CD4-positive, alpha-beta T cell treated with Interleukin-4 for 1 hour (primary cell): ENCODE measurements at regions not wholly inside any gene's neighbourhood (a gene's known extent, or its start where the extent isn't known, plus 50 kb on each side); places are given as distances from the start of the nearest gene placed in this dataset.
"Not testable (repeated sequence)": the region's sequence is repeated elsewhere in the genome, so short reads cannot be mapped to it uniquely, and the experiment has no call there.

Source experiments
- DNase-seq, 2 donors: peaks; one replicate each; pipeline ENCODE4 v3.0.0-alpha.2; 2020 to 2022

GRCh38 chr10:124324451-124324850 lies 94.3 kb downstream of the OAT start:
- DNase-seq: no peak

DNA sequence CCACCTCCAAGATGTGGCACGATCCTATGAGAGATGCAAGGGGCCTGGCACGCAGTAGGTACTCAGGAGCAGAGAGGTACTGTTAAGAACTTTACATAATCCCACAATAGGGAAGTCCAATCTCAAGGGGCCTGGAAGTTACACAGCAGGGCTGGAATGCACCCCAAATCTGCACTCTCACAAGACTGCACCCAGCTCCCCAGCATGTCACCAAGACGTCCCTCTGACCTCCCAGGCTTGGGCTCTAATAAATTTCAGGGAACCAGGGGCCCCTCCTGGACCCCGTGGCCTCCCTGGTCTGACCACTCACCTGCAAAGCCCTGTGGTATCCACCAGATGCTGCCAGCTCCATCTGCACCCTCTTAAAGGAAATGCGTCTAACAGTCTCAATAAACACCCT lies 94.9 kb downstream of the OAT start:
- no peak for DNase-seq

DNA sequence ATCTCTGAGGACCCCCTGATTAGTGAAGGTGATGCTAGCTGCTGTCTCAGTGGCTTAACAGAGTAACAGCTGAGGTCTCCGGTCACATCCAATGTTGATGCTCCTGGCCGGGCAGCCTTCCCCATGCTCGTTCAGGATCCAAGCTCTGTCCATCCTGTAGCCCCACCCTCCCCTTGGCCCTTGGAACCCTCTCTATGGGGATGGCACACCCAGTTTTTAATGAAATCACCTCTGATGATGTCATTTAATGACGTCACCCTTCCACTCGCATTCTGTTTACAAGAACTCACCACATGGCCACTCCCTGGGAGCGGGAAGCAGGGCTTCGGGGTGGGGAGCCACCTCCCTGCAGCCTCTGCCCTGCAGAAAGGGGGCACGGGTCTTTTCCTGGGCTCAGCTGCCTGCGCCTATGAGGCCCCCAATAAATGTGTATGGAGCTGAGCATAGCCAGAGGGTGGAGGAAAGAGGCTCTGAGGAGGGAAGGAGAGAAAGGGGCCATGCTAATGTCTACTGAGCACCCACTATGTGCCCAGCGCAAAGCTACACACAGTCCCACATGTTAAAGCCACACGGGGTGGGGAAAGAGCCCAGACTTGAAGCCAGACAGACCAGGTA lies 95.5 kb downstream of the OAT start:
- DNase-seq: no peak

GRCh38 chr10:124322191-124322980 lies 96.3 kb downstream of the OAT start:
- DNase-seq: no peak

- DNase-seq: no peak
These were observed 97.2 kb downstream of the OAT start for GRCh38 chr10:124321433-124322089.

DNA sequence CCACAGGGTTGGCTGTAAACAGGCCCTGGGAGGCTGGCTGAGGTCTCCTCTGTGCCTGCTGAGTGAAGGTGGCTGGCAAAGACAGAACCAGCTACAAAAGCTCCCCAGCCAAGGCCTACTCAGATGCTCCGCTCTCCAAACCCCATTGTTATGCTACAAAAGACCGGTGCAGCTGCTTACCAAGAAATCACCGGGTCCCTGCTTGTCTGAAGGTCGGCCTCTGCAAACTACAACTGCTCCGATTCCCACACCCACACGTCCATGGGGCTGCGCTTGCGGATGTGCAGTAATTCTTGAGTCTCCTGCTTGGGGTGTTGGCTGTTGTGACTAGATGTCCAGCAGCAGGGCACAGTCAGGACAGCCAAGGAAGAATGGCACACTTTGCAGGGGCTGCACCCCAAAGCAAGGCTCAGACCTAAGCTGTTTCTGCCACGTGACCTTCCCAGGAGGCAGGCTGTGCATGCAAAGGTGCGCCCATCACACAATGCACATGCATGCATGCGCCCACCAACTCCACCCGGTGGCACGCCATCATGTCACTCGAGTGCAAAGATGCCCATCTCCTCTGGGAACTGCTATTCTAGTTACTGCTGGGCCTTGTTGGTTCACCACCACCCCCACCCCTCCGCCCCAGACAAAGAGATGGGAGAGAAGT lies 97.8 kb downstream of the OAT start:
- no peak for DNase-seq

- DNase-seq: no peak
These were observed 98.8 kb downstream of the OAT start for GRCh38 chr10:124319926-124320391.

- DNase-seq: not testable (repeated sequence)
These were observed 99.2 kb downstream of the OAT start for GRCh38 chr10:124319520-124319919.

GRCh38 chr10:124318811-124319210 lies 99.9 kb downstream of the OAT start:
- DNase-seq: no peak

DNA sequence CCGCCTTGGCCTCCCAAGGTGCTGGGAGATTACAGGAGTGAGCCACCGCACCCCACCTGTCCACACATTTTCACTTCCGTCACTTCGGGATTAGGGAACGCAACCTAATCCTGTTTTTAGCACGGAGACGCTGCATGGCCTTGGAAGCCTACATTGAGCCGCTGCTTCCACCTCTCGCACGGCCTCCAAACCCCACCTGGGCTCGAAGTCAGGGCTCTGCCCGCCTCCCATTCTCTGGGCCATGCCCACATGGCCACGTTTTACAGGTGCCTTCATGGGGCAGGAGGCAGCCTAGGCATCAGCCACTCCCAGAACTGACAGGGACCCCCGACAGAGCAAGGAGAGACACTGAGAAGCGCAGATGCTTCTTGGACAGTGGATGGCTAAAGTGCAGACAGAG lies 100.6 kb downstream of the OAT start:
- DNase-seq: no peak

DNA sequence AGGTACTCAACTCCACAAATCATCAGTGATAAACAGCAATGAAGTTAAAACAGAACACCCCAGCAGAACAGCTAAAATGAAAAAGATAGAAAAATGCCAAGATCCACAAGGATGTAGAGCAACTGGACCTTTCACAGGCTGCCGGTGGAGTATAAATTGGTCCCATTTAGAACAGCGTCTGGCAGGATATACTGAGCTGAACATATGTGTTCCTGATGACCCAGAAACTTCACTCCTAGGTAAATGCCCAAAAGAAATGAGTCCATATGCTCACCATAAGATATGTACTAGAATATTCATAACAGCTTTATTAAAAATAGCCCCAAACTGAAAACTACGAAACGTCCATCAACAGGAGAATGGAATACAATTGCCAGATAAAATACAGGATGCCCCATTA lies 102.4 kb downstream of the OAT start:
- no peak for DNase-seq

- DNase-seq: no peak
These were observed 103.0 kb downstream of the OAT start for GRCh38 chr10:124315591-124316270.

DNA sequence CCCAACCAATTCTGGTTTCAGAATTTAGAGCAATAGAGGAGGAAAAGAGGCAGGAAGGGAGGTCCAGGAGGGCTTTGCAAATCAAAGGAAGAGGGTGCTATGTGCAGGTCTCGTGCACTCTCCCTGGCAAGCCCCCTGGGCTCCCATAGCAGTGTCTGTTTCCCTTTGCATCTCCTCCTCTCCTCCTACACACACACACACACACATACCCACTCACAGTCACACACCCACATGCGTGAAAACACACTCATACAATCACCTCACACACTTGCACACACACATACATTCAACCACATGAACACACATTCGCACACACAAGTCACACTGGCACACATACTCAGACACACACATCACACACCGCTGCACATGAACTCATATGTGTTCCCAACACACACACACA lies 105.3 kb downstream of the OAT start:
- no peak for DNase-seq

DNA sequence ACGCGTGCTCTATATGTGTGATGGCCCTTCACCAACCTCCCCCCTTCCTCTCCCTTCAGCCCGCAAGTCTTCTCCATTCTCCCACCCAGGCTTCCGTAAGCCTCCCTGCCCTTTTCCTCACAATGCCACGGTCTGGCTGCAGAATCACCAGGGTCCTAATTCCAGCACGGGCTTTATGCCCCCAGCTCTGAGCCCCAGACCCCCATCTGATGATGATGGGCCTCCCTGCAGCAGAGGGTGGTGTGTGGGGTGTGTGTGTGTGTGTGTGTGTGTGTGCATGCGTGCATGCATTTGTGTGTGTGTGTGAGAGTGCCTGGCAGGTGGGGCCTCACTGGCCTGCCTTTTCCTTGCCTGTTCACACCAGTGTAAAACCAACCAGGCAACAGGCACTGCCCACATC lies 109.9 kb downstream of the OAT start:
- no peak for DNase-seq

DNA sequence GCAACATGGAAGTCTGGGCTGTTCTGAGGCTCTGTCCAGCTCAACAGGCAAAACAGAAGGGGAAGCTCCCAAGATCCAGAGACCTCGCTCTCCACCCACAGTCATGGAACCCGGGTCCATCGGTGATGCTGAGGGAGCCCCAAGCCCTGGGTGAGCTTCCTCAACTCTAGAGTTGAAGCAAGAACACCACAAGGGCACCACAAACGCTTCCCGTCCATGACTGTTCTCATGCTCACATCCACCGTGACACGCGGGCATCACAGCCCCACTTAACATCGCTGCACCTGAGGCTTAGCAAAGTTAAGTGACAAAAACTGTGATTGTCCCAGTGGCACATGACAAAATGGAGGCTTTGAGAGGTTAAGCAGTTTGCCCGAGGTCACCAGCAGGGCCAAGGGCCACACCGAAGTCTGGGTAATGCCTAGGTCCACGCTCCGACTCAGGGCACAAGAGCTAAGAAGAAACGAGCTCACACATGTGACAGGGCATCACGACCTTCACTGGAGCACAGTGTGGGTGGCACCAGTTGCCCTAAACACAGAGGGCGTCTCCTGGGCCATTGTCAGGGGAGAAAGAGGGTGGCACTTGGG lies 110.6 kb downstream of the OAT start:
- no peak for DNase-seq

- DNase-seq: no peak
These were observed 111.1 kb downstream of the OAT start for GRCh38 chr10:124307591-124307990.

DNA sequence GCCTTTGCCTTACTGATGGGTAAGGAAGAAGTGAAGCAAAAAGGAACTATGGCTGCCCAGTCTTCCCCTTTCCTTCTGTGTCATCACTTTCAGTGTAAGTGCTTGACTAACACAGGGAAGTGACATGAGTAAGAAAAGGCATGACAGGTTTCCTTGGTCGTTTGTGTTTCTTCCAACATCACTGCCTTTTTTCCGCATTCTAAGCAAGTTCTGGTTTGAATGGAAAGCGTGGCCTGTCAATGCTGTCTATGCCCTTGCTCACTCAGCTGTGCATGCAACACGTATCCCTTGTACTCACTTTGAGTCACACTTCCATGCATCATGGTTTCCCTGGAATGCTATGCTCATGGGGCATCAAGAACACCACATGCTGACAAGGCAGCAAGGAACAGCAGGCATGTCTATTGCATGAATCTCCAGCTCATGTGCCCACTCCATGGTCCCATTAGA lies 111.8 kb downstream of the OAT start:
- DNase-seq: peak; percentile 2 to 69

DNA sequence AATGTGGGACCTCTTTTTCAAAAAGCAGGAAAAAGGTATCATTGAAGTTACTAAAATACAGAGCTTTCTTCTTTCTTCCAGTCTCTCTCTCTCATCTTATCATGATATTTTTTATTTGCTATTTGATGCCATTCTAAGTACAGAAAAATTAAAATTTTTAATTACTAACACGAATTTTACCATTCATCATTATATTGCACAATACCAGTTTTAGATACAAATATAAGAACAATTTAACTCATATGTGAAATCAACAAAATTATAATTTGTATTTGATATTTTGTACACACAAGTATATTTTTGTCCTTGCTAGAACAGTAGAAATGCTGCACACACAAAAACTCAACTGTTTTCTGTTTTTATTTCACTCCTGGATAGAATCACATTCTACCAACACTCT lies 112.2 kb downstream of the OAT start:
- no peak for DNase-seq

GRCh38 chr10:124305984-124306383 lies 112.7 kb downstream of the OAT start:
- DNase-seq: no peak

- no peak for DNase-seq
These were observed 113.6 kb downstream of the OAT start for GRCh38 chr10:124305131-124305530.

DNA sequence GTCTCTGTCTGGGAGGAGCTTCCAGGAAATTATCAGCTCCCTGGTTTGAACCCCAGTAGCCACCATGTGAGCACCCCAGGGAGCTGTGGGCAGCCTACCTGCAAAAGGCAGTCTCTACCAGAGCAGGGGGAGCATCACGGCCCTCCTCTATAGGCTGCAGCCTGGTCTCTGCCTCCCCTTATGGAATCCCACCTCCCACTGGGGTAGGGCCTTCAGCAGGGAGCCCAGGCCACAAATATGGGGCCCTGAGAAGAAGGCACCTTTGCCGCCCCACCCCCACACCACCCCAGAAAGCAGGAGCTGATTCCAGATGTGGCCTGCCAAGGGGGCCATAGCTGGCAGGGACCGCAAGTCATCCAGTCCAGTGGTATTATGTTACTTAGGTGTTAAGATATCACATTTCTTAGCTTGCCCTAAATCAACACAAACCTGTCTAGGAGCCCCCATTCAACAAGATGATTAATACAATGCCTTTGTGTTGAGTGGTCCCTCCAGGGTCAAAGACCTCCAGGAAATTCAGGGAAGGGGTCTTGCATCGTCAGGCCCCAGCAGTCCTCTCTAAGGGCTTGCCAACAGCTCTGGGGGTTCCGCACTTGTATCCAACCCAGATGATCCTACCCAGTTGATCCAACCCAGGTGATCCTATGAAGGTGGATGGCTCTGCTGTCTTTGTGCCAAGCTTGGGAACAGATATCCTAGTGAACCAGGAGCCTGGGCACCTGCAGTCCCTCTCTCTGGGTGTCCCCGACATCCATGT lies 114.9 kb downstream of the OAT start:
- no peak for DNase-seq
